HCT116 (cell line): ENCODE measurements at regions not wholly inside any gene's neighbourhood (a gene's known extent, or its start where the extent isn't known, plus 50 kb on each side); places are given as distances from the start of the nearest gene placed in this dataset.

Experiments
- ATAC-seq: fragments of 200-7000 bp; cut with Tn5 transposase; 2 replicates; pipeline ENCODE4 v1.9.1; 2020; ENCODE audit warnings: mild to moderate bottlenecking, moderate library complexity
- BruUV-seq: library from RNA; stranded (reverse); fragments of 400-500 nt; replicated peaks from 2 replicates; lab custom pipeline; 2021; lab: Mats Ljungman, UMichigan
- CTCF ChIA-PET: fragments of 300-600 bp; sonication (Branson Sonifier 250); formaldehyde crosslinking; loops from one replicate; lab custom pipeline; 2021; ENCODE audit warnings: antibody characterized with exemption; lab: Charles Lee
- POLR2A ChIA-PET: fragments of 300-600, 350-600 bp; sonication (Branson Sonifier 250); formaldehyde crosslinking; loops from one replicate; lab custom pipeline; 2021; ENCODE audit warnings: antibody characterized with exemption; lab: Charles Lee
- RAD21 ChIA-PET, 2 experiments: fragments of 300-600 bp; sonication (Branson Sonifier 250); formaldehyde crosslinking; loops; one replicate each; lab custom pipeline; 2023; ENCODE audit warnings: low total read pairs in 2 of 2; ENCODE audit not compliant: uncharacterized antibody in 2 of 2, unreplicated experiment in 2 of 2, low non-redundant PET in 1 of 2; lab: Charles Lee
- DNase-seq: peaks from one replicate; pipeline ENCODE4 v3.0.0-alpha.2; 2010; ENCODE audit warnings: low read depth, low spot score
- H2AFZ ChIP-seq: fragments of 200-600 bp; shearing (Covaris generic), sonication (generic); 2 replicates; pipeline ENCODE4 v1.6.1; 2017; ENCODE audit warnings: low read depth, mixed run types, mixed read lengths, antibody characterized with exemption, low read length; ENCODE audit not compliant: poor library complexity, severe bottlenecking
- H3K27ac ChIP-seq: 2 replicates; pipeline ENCODE4 v1.5.1; 2012; ENCODE audit warnings: low read depth, low read length
- H3K27me3 ChIP-seq: fragments of 200-600 bp; sonication (generic); 2 replicates; pipeline ENCODE4 v1.6.1; 2016; ENCODE audit warnings: mixed run types, low read length, mixed read lengths; ENCODE audit not compliant: insufficient read depth
- H3K36me3 ChIP-seq, 2 experiments: fragments of 200-500 bp in 1 of 2; fragments of 200-600 bp in 1 of 2; sonication (Bioruptor generic) in 1 of 2; sonication (generic) in 1 of 2; 2 replicates each; pipeline versions ENCODE4 v1.5.1 to v1.6.1; 2014 to 2016; ENCODE audit warnings: low read length in 2 of 2, inconsistent platforms in 1 of 2, mixed read lengths in 1 of 2, mixed run types in 1 of 2; ENCODE audit not compliant: insufficient read depth in 2 of 2, control insufficient read depth in 1 of 2
- H3K4me1 ChIP-seq, 2 experiments: fragments of 200-600 bp in 1 of 2; sonication (generic) in 1 of 2; 2 replicates each; pipeline versions ENCODE4 v1.5.1 to v1.6.1; 2012 to 2017; ENCODE audit warnings: low read length in 2 of 2, inconsistent platforms in 1 of 2, mild to moderate bottlenecking in 1 of 2, mixed read lengths in 1 of 2, mixed run types in 1 of 2, moderate library complexity in 1 of 2; ENCODE audit not compliant: insufficient read depth in 2 of 2, control insufficient read depth in 1 of 2
- H3K4me2 ChIP-seq: fragments of 200-600 bp; sonication (generic); 2 replicates; pipeline ENCODE4 v1.6.1; 2017; ENCODE audit warnings: mixed run types, low read length, mixed read lengths
- H3K4me3 ChIP-seq, 2 experiments: fragments of 200-600 bp in 1 of 2; sonication (generic) in 1 of 2; replicated peaks in 1 of 2; 2 replicates each; pipeline ENCODE4 v1.5.1; 2011 to 2016; ENCODE audit warnings: low read length in 2 of 2, control low read depth in 1 of 2, low read depth in 1 of 2, mild to moderate bottlenecking in 1 of 2, mixed read lengths in 1 of 2, mixed run types in 1 of 2
- H3K79me2 ChIP-seq: fragments of 200-600 bp; sonication (generic); 2 replicates; pipeline ENCODE4 v1.6.1; 2017; ENCODE audit warnings: mild to moderate bottlenecking, mixed run types, low read length, moderate library complexity, mixed read lengths; ENCODE audit not compliant: insufficient read depth
- H3K9ac ChIP-seq: fragments of 200-600 bp; sonication (generic); 2 replicates; pipeline ENCODE4 v1.6.1; 2016; ENCODE audit warnings: low read length, mixed read lengths
- H3K9me2 ChIP-seq: fragments of 200-600 bp; sonication (generic), shearing (Covaris generic); 2 replicates; pipeline ENCODE4 v1.6.1; 2017; ENCODE audit warnings: mixed run types, mild to moderate bottlenecking, moderate library complexity; ENCODE audit not compliant: insufficient read depth
- H3K9me3 ChIP-seq, 2 experiments: fragments of 200-500 bp in 1 of 2; fragments of 200-600 bp in 1 of 2; sonication (Bioruptor generic) in 1 of 2; sonication (generic) in 1 of 2; 2 replicates each; pipeline ENCODE4 v1.6.1; 2014 to 2017; ENCODE audit warnings: low read length in 2 of 2, mixed read lengths in 2 of 2, inconsistent platforms in 1 of 2, low read depth in 1 of 2, mild to moderate bottlenecking in 1 of 2, mixed run types in 1 of 2, moderate library complexity in 1 of 2; ENCODE audit not compliant: control insufficient read depth in 1 of 2, insufficient read depth in 1 of 2
- H4K20me1 ChIP-seq: fragments of 200-600 bp; sonication (generic), shearing (Covaris generic); 2 replicates; pipeline ENCODE4 v1.6.1; 2017; ENCODE audit warnings: mixed run types, mild to moderate bottlenecking, moderate library complexity; ENCODE audit not compliant: insufficient read depth
- ATF3 ChIP-seq: IDR thresholded peaks from 2 replicates; pipeline ENCODE4 v1.6.1; 2012
- CEBPB ChIP-seq: IDR thresholded peaks from 2 replicates; pipeline ENCODE4 v1.6.1; 2012; ENCODE audit warnings: low read depth
- EGR1 ChIP-seq: IDR thresholded peaks from 2 replicates; pipeline ENCODE4 v1.6.1; 2012; ENCODE audit warnings: low read depth
- EZH2 ChIP-seq: fragments of 200-600 bp; sonication (generic); IDR thresholded peaks from 2 replicates; pipeline ENCODE4 v1.6.1; 2017; ENCODE audit warnings: antibody characterized with exemption, mixed run types
- EZH2phosphoT487 ChIP-seq: fragments of 200-600 bp; IDR thresholded peaks from 2 replicates; pipeline ENCODE4 v1.6.1; 2018; ENCODE audit warnings: antibody characterized with exemption, borderline replicate concordance
- FOSL1 ChIP-seq: IDR thresholded peaks from 2 replicates; pipeline ENCODE4 v1.6.1; 2012; ENCODE audit warnings: low read depth
- JUND ChIP-seq: IDR thresholded peaks from 2 replicates; pipeline ENCODE4 v1.6.1; 2012
- POLR2A ChIP-seq: IDR thresholded peaks from 2 replicates; pipeline ENCODE4 v1.7.0; 2011; ENCODE audit warnings: borderline replicate concordance; ENCODE audit not compliant: insufficient read depth, insufficient read length; ENCODE audit errors: extremely low read depth
- RAD21 ChIP-seq: IDR thresholded peaks from 2 replicates; pipeline ENCODE4 v1.6.1; 2012; ENCODE audit warnings: low read depth, mild to moderate bottlenecking
- REST ChIP-seq: IDR thresholded peaks from 2 replicates; pipeline ENCODE4 v1.6.1; 2012; ENCODE audit warnings: low read depth
- SIN3A ChIP-seq: IDR thresholded peaks from 2 replicates; pipeline ENCODE4 v1.6.1; 2012; ENCODE audit warnings: low read depth
- SP1 ChIP-seq: IDR thresholded peaks from 2 replicates; pipeline ENCODE4 v1.6.1; 2012; ENCODE audit warnings: low read depth
- YY1 ChIP-seq: IDR thresholded peaks from 2 replicates; pipeline ENCODE4 v1.6.1; 2011; ENCODE audit warnings: low read length, low read depth, moderate library complexity, mild to moderate bottlenecking; ENCODE audit not compliant: insufficient replicate concordance; ENCODE audit errors: extremely low read depth
- ZBTB33 ChIP-seq: IDR thresholded peaks from 2 replicates; pipeline ENCODE4 v1.6.1; 2011; ENCODE audit warnings: mild to moderate bottlenecking, low read length, moderate library complexity; ENCODE audit not compliant: insufficient replicate concordance; ENCODE audit errors: extremely low read depth
- ZFX ChIP-seq: fragments of 450-650 bp; IDR thresholded peaks from 2 replicates; pipeline ENCODE4 v1.6.1; 2017
- ZNF274 ChIP-seq: fragments of 200-500 bp; sonication (Bioruptor generic); IDR thresholded peaks from 2 replicates; pipeline ENCODE4 v1.6.1; 2014; ENCODE audit warnings: mild to moderate bottlenecking, low read depth, low read length, inconsistent platforms
- intact Hi-C: fragments of 100-400 bp; cut with micrococcal nuclease; formaldehyde crosslinking; loops from 2 replicates; pipeline ENCODE4 v1.10.0; 2022

- H3K9me2 ChIP-seq = no peaks in the 10 kb centered on the region
- TF ChIP-seq ZNF274 (no peak), SP1 (no peak), ATF3 (no peak), JUND (no peak), ZBTB33 (no peak), RAD21 (no peak), EZH2 (no peak), REST (no peak), FOSL1 (no peak), EZH2phosphoT487 (no peak), EGR1 (no peak), SIN3A (no peak), ZFX (no peak), YY1 (no peak), CEBPB (no peak), POLR2A (no peak)
- H3K9ac ChIP-seq = no peak overlapping the region
- H3K4me2 ChIP-seq = no peak overlapping the region
- H4K20me1 ChIP-seq = no peaks in the 10 kb centered on the region
- H3K36me3 ChIP-seq = no peaks in the 10 kb centered on the region
- POLR2A ChIA-PET = no interaction called here
- no TSS peak for BruUV-seq
- H3K9me3 ChIP-seq = no peaks in the 10 kb centered on the region
- H3K27ac ChIP-seq = no peak overlapping the region
- H3K79me2 ChIP-seq = no peaks in the 10 kb centered on the region
- ATAC-seq = no peak
- H3K27me3 ChIP-seq = no peaks in the 10 kb centered on the region
- RAD21 ChIA-PET = no interaction called here
- intact Hi-C loops = no loop called here
- no peak for DNase-seq
- H3K4me3 ChIP-seq = no peak overlapping the region
- no peaks in the 10 kb centered on the region for H3K4me1 ChIP-seq
- H2AFZ ChIP-seq = no peak overlapping the region
- CTCF ChIA-PET = no interaction called here
Measured at GRCh38 chr2:142562900-142563299, 314.6 kb upstream of the KYNU start.
